HepG2 (cell line): ENCODE measurements at regions not wholly inside any gene's neighbourhood (a gene's known extent, or its start where the extent isn't known, plus 50 kb on each side); places are given as distances from the start of the nearest gene placed in this dataset.

Experiments
- ETV6 ChIP-seq: sonication (generic); formaldehyde crosslinking; conservative IDR thresholded peaks from 2 replicates; pipeline ENCODE4 v1.4.0; 2020; ENCODE audit warnings: missing genetic modification reagents
- HDAC1 ChIP-seq: sonication (generic); formaldehyde crosslinking; IDR thresholded peaks from 2 replicates; pipeline ENCODE4 v1.5.1; 2020; ENCODE audit warnings: mild to moderate bottlenecking, missing genetic modification reagents
- IKZF5 ChIP-seq: IDR thresholded peaks from 2 replicates; pipeline ENCODE4 v1.6.1; 2018; ENCODE audit warnings: missing genetic modification reagents, mild to moderate bottlenecking, missing compliant biosample characterization
- KAT8 ChIP-seq: IDR thresholded peaks from 2 replicates; pipeline ENCODE4 v1.6.1; 2016; ENCODE audit warnings: missing genetic modification reagents, missing compliant biosample characterization
- LCORL ChIP-seq, 2 experiments: fragments of 450-650 bp in 1 of 2; sonication (generic) in 1 of 2; formaldehyde crosslinking in 1 of 2; IDR thresholded peaks; 2 replicates each; pipeline versions ENCODE4 v1.5.0 to v1.6.1; 2017 to 2020; ENCODE audit warnings: antibody characterized with exemption in 1 of 2, missing genetic modification reagents in 1 of 2
- MXI1 ChIP-seq: IDR thresholded peaks from 3 replicates; pipeline ENCODE4 v1.6.1; 2012; ENCODE audit warnings: low read depth, low read length, inconsistent platforms, borderline replicate concordance
- NPAS2 ChIP-seq: sonication (generic); formaldehyde crosslinking; IDR thresholded peaks from 2 replicates; pipeline ENCODE4 v1.8.0; 2022; ENCODE audit warnings: mild to moderate bottlenecking, missing genetic modification reagents, borderline replicate concordance
- PHF21A ChIP-seq: sonication (generic); formaldehyde crosslinking; IDR thresholded peaks from 2 replicates; pipeline ENCODE4 v1.5.0; 2020; ENCODE audit warnings: mild to moderate bottlenecking, missing genetic modification reagents
- YY1 ChIP-seq: IDR thresholded peaks from 2 replicates; pipeline ENCODE4 v1.6.1; 2011; ENCODE audit warnings: low read length, low read depth, moderate library complexity, mild to moderate bottlenecking; ENCODE audit not compliant: insufficient read depth, insufficient replicate concordance
- ZBTB2 ChIP-seq: sonication (generic); formaldehyde crosslinking; IDR thresholded peaks from 2 replicates; pipeline ENCODE4 v1.8.0; 2022; ENCODE audit warnings: low read depth, missing genetic modification reagents
- ZMYM2 ChIP-seq: sonication (generic); formaldehyde crosslinking; IDR thresholded peaks from 2 replicates; pipeline ENCODE4 v1.8.0; 2022; ENCODE audit warnings: mild to moderate bottlenecking, missing genetic modification reagents
- ZNF629 ChIP-seq: sonication (generic); formaldehyde crosslinking; conservative IDR thresholded peaks from 2 replicates; pipeline ENCODE4 v1.5.0; 2020; ENCODE audit warnings: missing genetic modification reagents
- ZNF891 ChIP-seq: sonication (generic); formaldehyde crosslinking; IDR thresholded peaks from 2 replicates; pipeline ENCODE4 v1.5.0; 2020; ENCODE audit warnings: mild to moderate bottlenecking, missing genetic modification reagents
- TF ChIP-seq, protein P1 (sequence below): sonication (generic); formaldehyde crosslinking; IDR thresholded peaks from 2 replicates; pipeline ENCODE4 v1.4.0; 2020; ENCODE audit warnings: mild to moderate bottlenecking, missing genetic modification reagents

GRCh38 chr2:42923580-42924417 lies 131.4 kb upstream of the HAAO start (continued):
- no peak for TF ChIP-seq ZMYM2 (CRISPR knock-in tag)
- peak; percentile 28; the same call in 1 of the 2 replicates for TF ChIP-seq PHF21A (CRISPR knock-in tag)
- peak; percentile 59 for TF ChIP-seq YY1
- no peak for TF ChIP-seq HDAC1
- TF ChIP-seq MXI1: no peak
- TF ChIP-seq, protein P1, sequence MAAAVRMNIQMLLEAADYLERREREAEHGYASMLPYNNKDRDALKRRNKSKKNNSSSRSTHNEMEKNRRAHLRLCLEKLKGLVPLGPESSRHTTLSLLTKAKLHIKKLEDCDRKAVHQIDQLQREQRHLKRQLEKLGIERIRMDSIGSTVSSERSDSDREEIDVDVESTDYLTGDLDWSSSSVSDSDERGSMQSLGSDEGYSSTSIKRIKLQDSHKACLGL (CRISPR knock-in tag): 0 out of 2 replicates have a peak, but pooled peaks have one; percentile 55
- TF ChIP-seq ZBTB2 (CRISPR knock-in tag): no peak
- 0 out of 2 replicates have a peak, but pooled peaks have one; percentile 14 for TF ChIP-seq ETV6
- TF ChIP-seq NPAS2 (CRISPR knock-in tag): peak; percentile 17; the same call in 1 of the 2 replicates
- TF ChIP-seq KAT8: 0 out of 2 replicates have a peak, but pooled peaks have one; percentile 8
- TF ChIP-seq LCORL (IDR thresholded peaks at IDR 0.05): no peak
- TF ChIP-seq LCORL (CRISPR knock-in tag; IDR thresholded peaks at IDR 0.05): 0 out of 2 replicates have a peak, but pooled peaks have one; percentile 6
- no peak for TF ChIP-seq IKZF5
- TF ChIP-seq ZNF629 (CRISPR knock-in tag): 0 out of 2 replicates have a peak, but pooled peaks have one; percentile 7
- TF ChIP-seq ZNF891 (CRISPR knock-in tag): no peak
